ENCODE measurements at regions not wholly inside any gene's neighbourhood (a gene's known extent, or its start where the extent isn't known, plus 50 kb on each side); places are given as distances from the start of the nearest gene placed in this dataset.

DNA sequence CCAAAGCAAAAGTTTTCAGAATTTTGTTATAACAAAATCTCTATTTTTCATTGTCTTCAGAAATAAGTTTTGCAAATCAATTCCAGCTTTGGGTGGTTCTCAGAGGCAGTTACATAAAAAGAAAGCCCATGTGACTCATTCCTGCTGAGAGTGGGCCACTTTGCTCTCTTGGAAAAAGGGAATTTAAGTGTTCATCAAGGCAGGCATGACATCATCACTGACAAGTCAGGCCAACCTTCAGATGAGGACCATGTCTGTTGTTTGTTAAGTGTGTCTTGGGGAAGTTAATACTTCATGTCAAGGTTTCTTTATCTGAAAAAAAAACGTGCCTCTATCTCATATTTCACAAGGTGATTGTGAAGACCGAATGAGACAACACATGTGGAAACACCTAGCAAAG lies 519.8 kb upstream of the TMPO start:
- no peak for TF ChIP-seq CTCF (IDR thresholded peaks at IDR 0.05; ENCODE audit: low read depth, low read length)
- no peak for DNase-seq (ENCODE audit: low read depth, low spot score)
- Histone ChIP-seq H3K9me3 (ENCODE audit: control insufficient read depth, insufficient read depth, low read length) (peaks cover 4% of the 10 kb centered on the region), H3K27me3 (ENCODE audit: control insufficient read depth, insufficient read depth, low read length) (no peaks in the 10 kb centered on the region), H3K4me3 (ENCODE audit: low read depth, low read length) (no peak overlapping the region), H3K27ac (ENCODE audit: low read depth, low read length) (no peak overlapping the region)
- ChIA-PET POLR2A (no interaction called here), CTCF (no interaction called here)

GRCh38 chr12:98001430-98001829 lies 514.0 kb upstream of the TMPO start:
- Histone ChIP-seq H3K27me3 (ENCODE audit: control insufficient read depth, insufficient read depth, low read length) (no peaks in the 10 kb centered on the region), H3K9me3 (ENCODE audit: control insufficient read depth, insufficient read depth, low read length) (no peaks in the 10 kb centered on the region), H3K4me3 (ENCODE audit: low read depth, low read length) (no peak overlapping the region), H3K27ac (ENCODE audit: low read depth, low read length) (no peak overlapping the region)
- ChIA-PET POLR2A (no interaction called here), CTCF (no interaction called here)
- no peak for DNase-seq (ENCODE audit: low read depth, low spot score)
- no peak for TF ChIP-seq CTCF (IDR thresholded peaks at IDR 0.05; ENCODE audit: low read depth, low read length)

- H3K27ac ChIP-seq (ENCODE audit: low read depth, low read length): no peak overlapping the region
- H3K27me3 ChIP-seq (ENCODE audit: control insufficient read depth, insufficient read depth, low read length): no peaks in the 10 kb centered on the region
- H3K4me3 ChIP-seq (ENCODE audit: low read depth, low read length): no peak overlapping the region
- POLR2A ChIA-PET: no interaction called here
- no peak for DNase-seq (ENCODE audit: low read depth, low spot score)
- CTCF ChIA-PET: interaction anchor here (0.7 kb wide), 1 partner anchor 63 kb away, joined by 3 read pairs; no protein-coding TSS in a partner anchor
- peak; percentile 20; the same call in 1 of the 2 replicates for TF ChIP-seq CTCF (IDR thresholded peaks at IDR 0.05; ENCODE audit: low read depth, low read length)
- no peaks in the 10 kb centered on the region for H3K9me3 ChIP-seq (ENCODE audit: control insufficient read depth, insufficient read depth, low read length)
Measured at GRCh38 chr12:98002887-98003493, 512.4 kb upstream of the TMPO start.

DNA sequence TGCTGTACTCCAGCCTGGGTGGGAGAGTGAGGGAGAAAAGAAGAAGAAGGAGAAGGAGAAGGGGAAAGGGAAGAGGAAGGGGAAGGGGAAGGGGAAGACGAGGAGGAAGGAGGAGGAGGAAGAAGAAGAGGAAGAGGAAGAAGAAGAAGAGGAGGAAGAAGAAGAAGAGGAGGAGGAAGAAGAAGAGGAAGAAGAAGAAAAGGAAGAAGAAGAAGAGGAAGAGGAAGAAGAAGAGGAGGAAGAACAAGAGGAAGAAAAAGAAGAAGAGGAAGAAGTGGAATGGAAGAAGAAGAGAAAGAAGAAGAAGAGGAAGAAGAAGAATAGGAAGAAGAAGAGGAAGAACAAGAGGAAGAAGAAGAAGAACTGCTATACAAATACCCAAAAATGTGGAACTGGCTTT lies 507.4 kb upstream of the TMPO start:
- CTCF ChIA-PET: no interaction called here

DNA sequence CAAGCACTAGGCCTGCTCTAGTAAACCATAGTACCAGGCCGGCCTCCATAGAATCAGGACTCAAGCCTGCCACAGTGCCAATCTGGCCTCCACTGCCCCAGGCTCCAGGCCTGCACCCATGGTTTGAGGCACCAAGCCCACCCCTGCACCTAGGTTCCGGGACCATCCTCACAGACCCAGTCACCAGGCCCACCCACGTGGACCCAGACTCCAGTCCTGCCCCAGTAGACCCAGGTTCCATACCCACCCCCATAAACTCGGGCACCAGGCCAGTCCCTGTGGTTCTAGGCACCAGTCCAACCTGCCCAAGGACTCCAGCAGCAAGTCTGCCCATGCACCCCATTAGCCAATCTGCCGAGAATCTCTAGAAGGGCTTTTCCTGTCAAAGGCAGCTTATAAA lies 501.8 kb upstream of the TMPO start:
- no peak for TF ChIP-seq CTCF (IDR thresholded peaks at IDR 0.05; ENCODE audit: low read depth, low read length)
- no peak overlapping the region for H3K4me3 ChIP-seq (ENCODE audit: low read depth, low read length)
- H3K27ac ChIP-seq (ENCODE audit: low read depth, low read length): no peak overlapping the region
- ChIA-PET POLR2A (no interaction called here), CTCF (no interaction called here)
- peaks cover 8% of the 10 kb centered on the region for H3K9me3 ChIP-seq (ENCODE audit: control insufficient read depth, insufficient read depth, low read length)
- no peaks in the 10 kb centered on the region for H3K27me3 ChIP-seq (ENCODE audit: control insufficient read depth, insufficient read depth, low read length)
- DNase-seq (ENCODE audit: low read depth, low spot score): no peak

More for the DNA sequence above, 507.4 kb upstream of the TMPO start:
- H3K27me3 ChIP-seq (ENCODE audit: control insufficient read depth, insufficient read depth, low read length): no peaks in the 10 kb centered on the region
- DNase-seq (ENCODE audit: low read depth, low spot score): no peak
- no peak overlapping the region for H3K27ac ChIP-seq (ENCODE audit: low read depth, low read length)
- no peak overlapping the region for H3K4me3 ChIP-seq (ENCODE audit: low read depth, low read length)
- POLR2A ChIA-PET: no interaction called here
- no peak for TF ChIP-seq CTCF (IDR thresholded peaks at IDR 0.05; ENCODE audit: low read depth, low read length)
- H3K9me3 ChIP-seq (ENCODE audit: control insufficient read depth, insufficient read depth, low read length): peaks cover 4% of the 10 kb centered on the region; the same call in 1 of the 2 replicates

Data from AG04450 (cell line).